Esophagus muscularis mucosa (tissue), 4 donors: ENCODE measurements at regions not wholly inside any gene's neighbourhood (a gene's known extent, or its start where the extent isn't known, plus 50 kb on each side); places are given as distances from the start of the nearest gene placed in this dataset.

Experiments
- DNase-seq: peaks from one replicate; pipeline ENCODE4 v3.0.0-alpha.2; 2017; ENCODE audit errors: extremely low spot score
- H3K27ac ChIP-seq, 4 donors: fragments of 200-600 bp; sonication (generic); replicated peaks in 1 of 4; 1 replicate in 3 of 4; 2 replicates in 1 of 4; pipeline ENCODE4 v1.5.1; 2016 to 2019; ENCODE audit warnings: mild to moderate bottlenecking in 1 of 4
- H3K27me3 ChIP-seq, 4 donors: fragments of 200-600 bp; sonication (generic); one replicate each; pipeline versions ENCODE4 v1.5.1 to v1.6.0; 2016 to 2019
- H3K36me3 ChIP-seq, 4 donors: fragments of 200-600 bp; sonication (generic); one replicate each; pipeline ENCODE4 v1.5.1; 2016 to 2019
- H3K4me1 ChIP-seq, 4 donors: fragments of 200-600 bp; sonication (generic); one replicate each; pipeline ENCODE4 v1.5.1; 2016 to 2019
- H3K4me3 ChIP-seq, 4 donors: fragments of 200-600 bp; sonication (generic); 1 replicate in 2 of 4; 2 replicates in 2 of 4; pipeline ENCODE4 v1.5.1; 2016 to 2019; ENCODE audit warnings: mild to moderate bottlenecking in 4 of 4, moderate library complexity in 1 of 4
- H3K9me3 ChIP-seq, 4 donors: fragments of 200-600 bp; sonication (generic); 1 replicate in 3 of 4; 2 replicates in 1 of 4; pipeline ENCODE4 v1.5.1; 2016 to 2019
- CTCF ChIP-seq, 3 experiments: fragments of 200-600 bp in 2 of 3; fragments of 450-650 bp in 1 of 3; sonication (generic) in 2 of 3; IDR thresholded peaks; one replicate each; pipeline ENCODE4 v1.5.1; 2017 to 2019; ENCODE audit warnings: antibody characterized with exemption in 3 of 3, mild to moderate bottlenecking in 2 of 3, moderate library complexity in 1 of 3
- EP300 ChIP-seq: sonication (generic); formaldehyde crosslinking; IDR thresholded peaks from one replicate; pipeline ENCODE4 v1.6.1; 2017; ENCODE audit warnings: antibody characterized with exemption
- POLR2A ChIP-seq: fragments of 450-650 bp; IDR thresholded peaks from one replicate; pipeline ENCODE4 v1.6.1; 2017; ENCODE audit warnings: antibody characterized with exemption, moderate library complexity, mild to moderate bottlenecking, low read depth
- POLR2AphosphoS5 ChIP-seq, 2 donors: sonication (generic); formaldehyde crosslinking; IDR thresholded peaks; one replicate each; pipeline ENCODE4 v1.6.1; 2017; ENCODE audit warnings: antibody characterized with exemption in 2 of 2
- WGBS: methylation state at CpG from one replicate; pipeline ENCODE4 v1.1.5; 2018; 5-methylcytosine and 5-hydroxymethylcytosine counted together
- intact Hi-C: fragments of 100-400 bp; cut with DNase I; formaldehyde crosslinking; loops from one replicate; pipeline ENCODE4 v1.15.1; 2023

DNA sequence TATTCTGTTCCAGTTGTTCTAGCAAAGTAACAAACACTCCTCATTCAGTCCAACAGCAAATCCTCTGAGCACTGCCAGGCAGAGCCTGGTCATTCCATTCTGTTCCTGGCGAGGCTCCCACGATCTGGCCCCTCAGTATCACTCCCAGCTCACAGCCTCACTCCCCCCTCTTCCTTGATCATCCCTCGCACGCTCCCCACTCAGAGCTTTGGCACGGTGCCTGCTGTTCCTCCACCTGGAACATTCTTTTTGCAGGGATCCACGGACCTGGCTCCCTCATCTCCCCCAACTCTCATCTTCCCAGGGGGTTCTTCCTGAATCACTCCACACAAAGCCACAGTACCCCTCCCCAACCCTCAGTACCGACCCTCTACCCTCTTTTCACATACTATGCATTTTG lies 192.3 kb downstream of the ATPSCKMT start:
- Histone ChIP-seq H3K4me1 (no peaks in the 10 kb centered on the region), H3K36me3 (no peaks in the 10 kb centered on the region), H3K9me3 (peaks cover 0 to 9% (median 8%) of the 10 kb centered on the region in 4 donors), H3K27ac (no peak overlapping the region), H3K27me3 (no peaks in the 10 kb centered on the region), H3K4me3 (no peak overlapping the region)
- DNase-seq, result no peak
- intact Hi-C loops, result no loop called here
- 64% methylated on average over 7 of the region's 7 CpGs for WGBS
- no peak for TF ChIP-seq POLR2A
- TF ChIP-seq POLR2AphosphoS5 (IDR thresholded peaks at IDR 0.05), result no peak
- no peak for TF ChIP-seq EP300
- TF ChIP-seq CTCF (IDR thresholded peaks at IDR 0.05), result no peak

- Histone ChIP-seq H3K9me3 (peaks cover 0 to 20% (median 15%) of the 10 kb centered on the region in 4 donors), H3K4me3 (no peak overlapping the region), H3K27me3 (no peaks in the 10 kb centered on the region), H3K36me3 (no peaks in the 10 kb centered on the region), H3K4me1 (no peaks in the 10 kb centered on the region), H3K27ac (no peak overlapping the region)
- intact Hi-C loops, result no loop called here
- TF ChIP-seq POLR2A (no peak), EP300 (no peak), POLR2AphosphoS5 (IDR thresholded peaks at IDR 0.05) (no peak), CTCF (IDR thresholded peaks at IDR 0.05) (no peak)
- DNase-seq, result no peak
- 78% methylated on average over 7 of the region's 7 CpGs for WGBS
These were observed 193.4 kb downstream of the ATPSCKMT start for GRCh38 chr5:10056228-10056760.

DNA sequence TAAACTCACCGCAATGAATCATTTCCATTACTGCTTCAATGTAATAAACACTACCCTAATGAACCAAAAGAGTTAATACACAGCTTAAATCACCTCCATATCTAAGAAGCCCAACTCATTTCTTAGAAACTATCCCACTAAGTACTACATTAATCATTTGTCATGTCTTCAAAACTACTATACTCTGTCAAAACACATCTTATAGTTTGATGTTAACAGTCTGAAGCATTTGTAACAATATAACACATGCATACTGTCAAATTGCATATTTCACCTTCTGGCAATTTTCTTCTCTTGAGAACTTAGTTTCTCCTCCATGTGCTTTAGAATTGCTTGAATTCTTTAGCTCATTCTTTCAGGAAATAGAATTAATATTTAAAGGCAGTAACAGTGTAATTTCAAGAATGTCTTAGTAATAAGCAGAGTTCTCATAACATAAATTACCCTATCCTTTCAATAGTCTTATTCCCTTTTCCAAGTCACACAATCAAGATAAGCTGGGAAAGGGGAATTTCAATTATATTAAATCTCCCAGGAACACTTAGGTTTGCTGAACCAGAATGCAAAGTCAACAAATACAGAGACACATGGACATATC lies 199.7 kb downstream of the ATPSCKMT start:
- no peak for DNase-seq
- intact Hi-C loops, result no loop called here
- Histone ChIP-seq H3K27ac (no peak overlapping the region), H3K9me3 (peaks cover 0 to 21% (median 17%) of the 10 kb centered on the region in 4 donors), H3K4me3 (no peak overlapping the region), H3K36me3 (no peaks in the 10 kb centered on the region), H3K27me3 (no peaks in the 10 kb centered on the region), H3K4me1 (no peaks in the 10 kb centered on the region)
- 69% methylated on average over 1 of the region's 1 CpG for WGBS
- TF ChIP-seq POLR2A (no peak), CTCF (IDR thresholded peaks at IDR 0.05) (no peak), EP300 (no peak), POLR2AphosphoS5 (IDR thresholded peaks at IDR 0.05) (no peak)

DNA sequence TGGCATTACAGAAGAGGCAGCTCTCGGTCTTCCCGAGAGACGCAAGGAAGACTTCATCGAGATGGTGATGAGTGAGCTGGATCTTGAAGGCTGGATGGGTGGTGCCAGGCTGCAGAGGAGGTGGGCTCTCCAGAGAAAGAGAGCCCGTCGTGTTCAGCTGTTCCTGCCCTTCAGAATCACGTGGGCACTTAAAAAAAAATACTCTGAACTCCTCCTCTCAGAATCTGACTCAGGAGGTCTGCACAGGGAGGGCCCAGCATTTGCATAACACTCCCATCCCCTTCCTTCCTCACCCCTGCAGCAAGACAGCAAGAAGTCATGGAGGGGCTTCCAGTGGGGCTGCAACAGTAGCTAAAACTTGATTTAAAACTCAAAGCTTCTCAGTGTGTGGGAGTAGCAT lies 203.0 kb downstream of the ATPSCKMT start:
- no peaks in the 10 kb centered on the region for H3K36me3 ChIP-seq
- no peak overlapping the region for H3K4me3 ChIP-seq
- TF ChIP-seq POLR2A (no peak), EP300 (no peak), POLR2AphosphoS5 (IDR thresholded peaks at IDR 0.05) (no peak), CTCF (IDR thresholded peaks at IDR 0.05) (no peak)
- intact Hi-C loops, result no loop called here
- 59% methylated on average over 7 of the region's 7 CpGs for WGBS
- peaks cover 0 to 6% (median 4%) of the 10 kb centered on the region in 4 donors for H3K9me3 ChIP-seq
- peak; percentile 80 for DNase-seq
- no peaks in the 10 kb centered on the region for H3K27me3 ChIP-seq
- no peak overlapping the region for H3K27ac ChIP-seq
- no peaks in the 10 kb centered on the region for H3K4me1 ChIP-seq

GRCh38 chr5:10045376-10045775 lies 204.3 kb downstream of the ATPSCKMT start:
- intact Hi-C loops, result no loop called here
- no peaks in the 10 kb centered on the region for H3K9me3 ChIP-seq
- TF ChIP-seq POLR2A (no peak), POLR2AphosphoS5 (IDR thresholded peaks at IDR 0.05) (no peak), EP300 (no peak)
- H3K27ac ChIP-seq, result no peak overlapping the region
- no peaks in the 10 kb centered on the region for H3K4me1 ChIP-seq
- WGBS, result 89% methylated on average over 6 of the region's 6 CpGs
- no peak overlapping the region for H3K4me3 ChIP-seq
- no peaks in the 10 kb centered on the region for H3K36me3 ChIP-seq
- peak; percentile 70 for DNase-seq
- no peaks in the 10 kb centered on the region for H3K27me3 ChIP-seq
